ENCODE measurements at regions not wholly inside any gene's neighbourhood (a gene's known extent, or its start where the extent isn't known, plus 50 kb on each side); places are given as distances from the start of the nearest gene placed in this dataset.
A peak's percentile ranks its signal among the peaks of the same experiment; 100 is the strongest.

DNA sequence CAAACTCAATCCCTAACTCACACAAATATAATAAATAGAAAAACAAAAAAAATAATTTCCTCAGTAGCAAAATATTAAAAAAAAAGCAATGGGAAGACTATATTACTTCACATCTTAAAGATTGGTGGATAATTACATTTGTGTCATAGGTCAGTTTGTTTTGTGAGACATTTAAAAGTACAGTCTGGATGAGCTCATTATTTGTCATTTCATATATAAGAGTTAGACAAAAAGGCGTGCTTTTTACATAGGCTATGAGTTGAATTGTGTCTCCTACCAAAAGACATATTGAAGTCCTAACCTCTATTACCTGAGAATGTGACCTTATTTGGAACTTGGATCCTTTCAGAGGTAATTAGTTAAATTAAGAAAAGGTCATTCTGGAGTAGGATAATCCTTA is 710.1 kb upstream of the CBLB start:
- DNase-seq: no peak

DNA sequence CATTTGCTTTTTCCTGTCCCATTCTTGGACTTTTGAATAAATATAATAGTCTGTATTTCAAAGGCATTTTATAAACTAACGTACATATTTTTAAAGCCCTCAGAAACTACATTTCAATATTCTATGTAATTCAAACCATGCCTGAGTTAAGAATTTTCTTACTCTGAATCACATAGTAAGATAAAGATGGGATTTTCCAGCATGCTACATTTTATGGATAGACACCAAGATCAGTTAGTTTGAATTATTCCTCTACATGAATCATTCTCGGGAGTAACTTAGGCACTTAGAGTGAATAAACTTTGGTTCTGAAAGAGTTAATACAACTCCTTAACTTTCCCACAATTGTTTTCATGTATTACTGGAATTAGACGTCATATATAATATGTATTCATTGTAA is 713.3 kb upstream of the CBLB start:
- DNase-seq: no peak

DNA sequence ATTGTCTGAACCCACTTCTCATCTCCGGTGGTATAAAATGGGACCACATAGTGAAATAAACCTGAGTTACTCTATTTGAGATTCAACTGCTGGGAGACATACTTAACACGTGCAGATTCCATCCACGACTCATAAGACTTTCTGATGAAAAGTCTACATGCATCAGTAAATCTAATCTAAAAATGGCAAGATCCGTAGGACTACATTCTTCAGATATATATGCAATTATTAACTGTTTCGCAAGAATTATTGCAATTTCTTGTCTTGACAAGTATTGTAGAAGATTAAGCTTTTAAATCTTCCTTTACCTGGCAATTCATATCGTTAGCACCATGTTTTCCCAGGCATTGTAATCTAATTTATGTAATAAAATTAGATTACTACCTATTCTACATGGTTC is 718.7 kb upstream of the CBLB start:
- no peak for DNase-seq

GRCh38 chr3:106588739-106589138 is 719.9 kb upstream of the CBLB start:
- no peak for DNase-seq

GRCh38 chr3:106589311-106589942 is 720.6 kb upstream of the CBLB start:
- no peak for DNase-seq

DNA sequence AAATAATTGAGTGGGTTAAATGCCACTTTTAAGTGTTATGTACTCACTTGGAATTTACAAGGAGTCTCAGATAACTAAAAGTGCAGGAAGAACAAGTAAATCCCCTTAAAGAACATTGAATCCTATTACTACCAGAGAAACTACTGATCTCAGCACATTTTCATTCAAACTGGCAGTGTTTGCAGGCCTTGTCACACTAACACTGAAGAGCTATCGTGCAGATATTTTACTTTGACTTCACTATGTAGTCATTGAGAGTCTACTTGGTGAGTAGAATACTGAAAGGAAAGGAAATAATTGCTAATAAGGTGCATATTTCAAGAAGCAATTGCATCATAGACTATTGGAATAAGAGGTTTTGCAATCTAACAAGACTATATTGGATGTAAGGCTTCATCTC is 721.4 kb upstream of the CBLB start:
- no peak for DNase-seq

- no peak for DNase-seq
These were observed 724.6 kb upstream of the CBLB start for GRCh38 chr3:106593381-106593780.

DNA sequence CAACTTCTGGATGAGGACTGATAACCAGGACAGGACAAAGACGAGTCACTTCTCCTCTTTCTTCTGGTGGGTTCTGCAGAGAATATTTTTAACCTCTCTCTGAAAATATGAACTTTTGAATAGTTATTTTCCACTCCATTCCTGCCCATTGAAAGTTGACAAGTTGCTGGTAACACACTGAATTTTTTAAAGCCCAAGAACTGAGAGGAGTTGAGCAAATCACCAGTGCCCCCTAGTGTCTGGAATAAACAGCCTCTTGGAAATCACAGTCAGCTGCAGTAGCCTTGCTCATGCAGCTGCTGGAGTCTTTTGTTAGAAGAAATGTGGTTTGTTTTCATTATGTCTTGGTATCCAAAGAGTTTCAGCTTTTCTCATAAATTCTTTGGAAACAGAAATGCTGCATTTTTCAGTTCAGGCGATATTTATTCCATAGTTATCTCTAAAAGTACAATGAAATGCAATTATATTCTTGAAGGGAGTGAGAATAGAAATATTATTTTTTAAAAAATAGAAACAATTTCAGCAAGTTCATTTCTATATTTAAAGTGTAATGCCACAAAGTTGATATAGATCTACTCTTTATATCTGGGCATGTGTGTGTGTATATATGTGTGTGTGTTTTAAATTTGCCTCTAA is 741.0 kb upstream of the CBLB start:
- DNase-seq: peak; percentile 12

DNA sequence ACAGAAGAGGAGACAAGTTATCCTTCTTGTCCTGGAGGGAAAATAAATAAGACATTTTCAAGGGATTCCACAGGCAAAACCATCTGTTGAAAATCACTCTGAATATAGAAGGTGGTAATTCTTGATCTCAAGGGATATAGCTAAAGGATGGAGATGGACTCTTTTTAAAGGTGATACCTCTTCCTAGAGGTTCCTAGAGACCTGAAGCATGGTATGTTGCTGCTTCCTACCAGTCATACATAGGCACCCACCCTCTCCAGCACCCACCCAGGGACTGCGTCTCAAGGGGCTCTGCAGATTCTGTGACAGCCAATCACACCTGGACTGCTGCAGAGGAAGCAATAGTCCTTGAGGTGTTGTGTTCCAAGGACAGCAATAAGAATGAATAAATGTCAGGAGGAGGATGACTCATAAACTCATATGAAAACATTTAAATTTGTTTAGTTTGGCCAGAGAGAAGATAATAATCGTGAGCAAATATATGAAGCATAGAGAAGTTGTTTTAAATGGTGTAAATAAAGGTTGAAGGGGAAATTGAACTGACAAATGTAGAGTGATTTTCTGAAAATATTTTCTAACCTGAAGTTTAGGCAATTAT is 741.6 kb upstream of the CBLB start:
- DNase-seq: no peak

DNA sequence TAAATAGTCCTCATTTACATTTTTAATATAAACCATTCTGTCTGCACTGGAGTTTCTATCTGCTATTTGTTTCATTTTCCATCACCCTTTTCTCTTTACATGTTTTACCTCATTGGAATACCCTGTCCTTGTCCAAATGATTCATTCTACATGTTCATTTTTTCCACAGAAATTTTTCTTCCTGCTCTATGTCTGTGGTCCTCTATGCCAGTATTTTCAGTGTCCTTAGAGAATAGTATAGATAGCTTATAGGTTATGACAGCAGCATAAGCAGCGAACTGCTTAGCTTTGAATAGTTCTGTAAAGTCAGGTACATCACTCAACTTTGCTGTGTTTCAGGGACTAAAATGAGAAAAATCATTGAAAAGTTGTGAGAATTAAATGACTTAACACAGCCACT is 742.3 kb upstream of the CBLB start:
- no peak for DNase-seq

DNA sequence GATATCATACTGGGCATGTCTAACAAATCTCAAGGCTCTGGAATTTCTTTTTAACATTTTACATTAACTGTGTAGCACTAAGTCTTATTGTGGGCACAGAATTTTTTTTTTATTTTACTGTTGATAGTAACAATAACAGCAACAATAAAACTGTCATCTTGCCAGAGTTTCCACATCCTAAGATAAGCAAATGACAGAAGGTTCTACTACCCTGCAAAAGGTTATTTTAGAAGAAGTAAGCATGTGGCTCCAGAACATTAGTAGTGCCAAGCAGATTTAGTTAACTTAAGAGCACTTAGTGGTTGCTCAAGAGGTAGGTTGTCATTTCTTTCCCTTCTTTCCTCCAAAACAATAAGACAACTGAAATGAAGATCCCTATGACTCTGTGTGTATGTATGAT is 743.0 kb upstream of the CBLB start:
- DNase-seq: no peak

DNA sequence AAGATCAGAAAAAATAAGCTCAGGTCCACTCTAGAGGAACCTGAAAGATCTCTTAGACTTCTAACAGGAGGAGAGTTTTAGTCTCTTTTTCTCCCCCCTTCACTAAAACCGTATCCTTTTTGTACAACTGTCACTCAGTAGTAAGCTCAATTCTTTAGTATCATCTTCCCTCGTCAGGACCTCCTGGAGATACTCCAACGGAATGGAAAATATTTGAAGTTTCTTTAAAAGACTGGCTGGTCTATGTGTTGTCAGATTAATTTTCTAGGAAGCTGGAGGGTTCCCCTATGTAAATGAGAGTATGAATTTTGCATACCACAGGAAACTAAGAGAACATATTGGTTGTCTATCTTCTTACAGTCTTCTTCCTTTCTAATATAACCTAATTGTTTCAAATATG is 747.7 kb upstream of the CBLB start:
- no peak for DNase-seq

GRCh38 chr3:106617276-106617675 is 748.5 kb upstream of the CBLB start:
- no peak for DNase-seq

GRCh38 chr3:106620646-106621045 is 751.8 kb upstream of the CBLB start:
- DNase-seq: no peak

DNA sequence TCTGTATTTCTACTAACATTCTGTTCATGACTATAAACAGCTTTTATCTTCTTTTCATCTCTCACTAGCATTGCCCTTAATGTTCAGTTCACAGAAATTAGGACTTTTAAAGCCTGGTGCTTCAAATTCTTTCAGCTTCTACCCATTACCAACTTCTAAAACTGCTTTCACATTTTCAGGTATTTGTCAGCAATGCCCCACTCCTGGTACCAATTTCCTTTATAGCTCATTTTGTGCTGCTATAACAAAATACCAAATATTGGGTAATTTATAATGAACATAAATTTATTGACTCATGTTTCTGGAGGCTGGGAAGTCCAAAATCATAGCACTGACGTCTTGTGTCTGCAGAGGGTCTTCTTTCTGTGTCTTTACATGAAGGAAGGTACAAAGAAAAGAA is 753.1 kb upstream of the CCDC54 start:
- no peak for DNase-seq

- DNase-seq: no peak
These were observed 748.8 kb upstream of the CCDC54 start for GRCh38 chr3:106628407-106628806.

DNA sequence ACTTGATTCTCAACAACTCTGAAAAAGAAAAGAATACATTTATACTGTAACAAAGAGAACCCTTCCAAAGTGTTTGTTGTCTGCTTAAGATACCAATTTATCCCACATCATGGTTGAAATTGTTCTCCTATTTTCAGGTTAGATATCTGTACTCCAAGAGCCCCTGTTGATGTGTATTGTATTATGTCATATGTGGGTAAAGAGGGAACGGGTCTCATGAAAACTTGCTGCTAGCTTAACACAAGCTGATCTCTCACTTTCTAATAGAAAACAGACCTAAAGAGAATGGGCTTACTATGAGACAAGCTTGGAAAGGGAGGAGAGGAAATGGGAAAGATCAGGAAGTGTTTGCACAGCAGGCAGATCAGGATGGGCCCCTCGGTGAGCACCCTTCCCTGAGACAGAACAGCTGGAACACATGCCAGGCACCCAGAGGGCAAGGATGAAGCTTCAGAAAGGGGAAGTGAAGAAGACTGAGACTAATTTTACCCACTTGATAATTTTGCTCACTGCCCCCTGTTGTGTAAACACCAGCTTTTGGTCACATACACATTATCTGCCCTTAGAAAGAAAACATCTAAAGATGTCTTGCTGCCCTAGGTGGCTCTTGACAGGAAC is 747.9 kb upstream of the CCDC54 start:
- no peak for DNase-seq

GRCh38 chr3:106631373-106632108 is 745.7 kb upstream of the CCDC54 start:
- DNase-seq: no peak

- no peak for DNase-seq
These were observed 742.0 kb upstream of the CCDC54 start for GRCh38 chr3:106635271-106635670.

DNA sequence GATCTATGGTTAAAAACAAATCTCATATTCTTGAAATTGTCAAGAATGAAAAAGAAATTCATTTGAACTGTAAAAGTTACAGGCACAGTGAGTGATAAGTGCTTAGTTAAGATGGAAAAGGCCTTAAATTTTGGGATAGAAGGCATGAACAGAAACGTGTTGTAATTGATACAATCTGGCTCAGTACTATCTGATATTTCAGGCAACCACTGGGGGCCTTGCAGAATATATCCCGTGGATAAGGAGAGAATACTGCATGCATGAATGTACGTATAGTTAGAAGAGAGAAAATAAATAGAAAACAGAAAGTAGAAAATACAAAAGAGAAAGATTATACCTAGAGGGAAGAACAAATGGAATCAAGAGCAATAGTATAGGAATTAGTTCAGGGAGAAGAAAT is 741.4 kb upstream of the CCDC54 start:
- no peak for DNase-seq

GRCh38 chr3:106640353-106640752 is 736.9 kb upstream of the CCDC54 start:
- DNase-seq: no peak

DNA sequence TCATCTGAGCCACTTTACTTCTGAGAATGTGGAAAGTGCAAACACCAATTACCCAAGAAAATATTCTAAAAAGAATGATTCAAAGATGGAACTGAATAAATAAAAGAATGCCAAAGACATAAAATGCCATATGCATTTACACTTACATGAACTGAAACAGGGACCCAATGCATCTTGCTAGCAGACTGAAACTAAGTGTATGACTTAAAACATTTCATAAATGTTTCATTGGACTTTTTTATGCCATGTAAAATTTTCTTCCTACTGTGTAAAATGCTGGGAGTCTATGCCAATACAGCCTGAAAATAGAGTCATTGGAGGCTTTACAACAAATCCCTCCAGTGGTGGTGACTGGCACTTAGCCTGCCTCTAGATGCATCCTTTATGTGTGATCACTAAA is 735.1 kb upstream of the CCDC54 start:
- no peak for DNase-seq

DNA sequence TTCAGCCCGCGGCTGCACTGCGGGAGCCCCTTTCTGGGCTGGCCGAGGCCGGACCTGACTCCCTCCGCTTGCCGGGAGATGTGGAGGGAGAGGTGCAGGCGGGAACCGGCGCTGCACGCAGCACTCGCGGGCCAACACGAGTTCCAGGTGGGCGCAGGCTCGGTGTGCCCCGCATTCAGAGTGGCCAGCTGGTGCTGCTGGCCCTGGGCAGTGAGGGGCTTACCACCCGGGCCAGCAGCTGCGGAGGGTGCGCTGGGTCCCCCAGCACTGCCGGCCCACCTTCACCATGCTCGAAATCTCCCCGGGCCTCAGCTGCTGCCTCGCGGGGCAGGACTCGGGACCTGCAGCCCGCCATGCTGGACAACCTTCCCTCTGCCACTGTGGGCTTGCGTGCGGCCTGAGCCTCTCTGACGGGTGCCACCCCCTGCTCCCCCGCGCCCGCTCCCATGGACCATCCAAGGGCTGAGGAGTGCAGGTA is 733.5 kb upstream of the CCDC54 start:
- DNase-seq: no peak
